HEK293 (cell line): ENCODE measurements at regions not wholly inside any gene's neighbourhood (a gene's known extent, or its start where the extent isn't known, plus 50 kb on each side); places are given as distances from the start of the nearest gene placed in this dataset.

Source experiments
- CTCF ChIA-PET: fragments of 350-600 bp; formaldehyde crosslinking; extraction: SDS; loops from one replicate; lab custom pipeline; 2021; ENCODE audit warnings: antibody characterized with exemption; lab: Yijun Ruan, JAX
- POLR2A ChIA-PET: fragments of 300-600 bp; formaldehyde crosslinking; extraction: SDS; loops from one replicate; lab custom pipeline; 2020; ENCODE audit warnings: antibody characterized with exemption, inconsistent platforms; lab: Yijun Ruan, JAX
- H3K27ac ChIP-seq: fragments of 200-500 bp; sonication (Bioruptor generic); 2 replicates; pipeline ENCODE4 v1.5.1; 2014; ENCODE audit warnings: low read depth, low read length, control low read depth, inconsistent platforms; ENCODE audit errors: extremely low read depth
- H3K36me3 ChIP-seq, 2 experiments: fragments of 200-500 bp in 1 of 2; sonication (Bioruptor generic) in 1 of 2; 1 replicate in 1 of 2; 2 replicates in 1 of 2; pipeline ENCODE4 v1.5.1; 2014 to 2017; ENCODE audit warnings: inconsistent platforms in 2 of 2, low read length in 2 of 2; ENCODE audit not compliant: control insufficient read depth in 2 of 2, insufficient read depth in 1 of 2
- H3K4me1 ChIP-seq: fragments of 200-500 bp; sonication (Bioruptor generic); 2 replicates; pipeline ENCODE4 v1.5.1; 2014; ENCODE audit warnings: mild to moderate bottlenecking, low read length, inconsistent platforms; ENCODE audit not compliant: control insufficient read depth, insufficient read depth
- H3K4me3 ChIP-seq: 2 replicates; pipeline ENCODE4 v1.5.1; 2011; ENCODE audit warnings: low read depth, mild to moderate bottlenecking, control low read depth, low read length, moderate library complexity
- H3K9me3 ChIP-seq: fragments of 200-500 bp; sonication (Bioruptor generic); 2 replicates; pipeline ENCODE4 v1.5.1; 2014; ENCODE audit warnings: low read depth, low read length, inconsistent platforms; ENCODE audit not compliant: control insufficient read depth, insufficient read depth
- AEBP2 ChIP-seq: fragments of 450-650 bp; formaldehyde crosslinking; IDR thresholded peaks from 2 replicates; pipeline ENCODE4 v1.5.1; 2016; ENCODE audit warnings: missing biosample characterization, missing genetic modification characterization, borderline replicate concordance
- BCL11A ChIP-seq: fragments of 450-650 bp; formaldehyde crosslinking; IDR thresholded peaks from 2 replicates; pipeline ENCODE4 v1.5.1; 2016; ENCODE audit warnings: low read depth, missing biosample characterization, missing genetic modification characterization
- GFI1B ChIP-seq: fragments of 450-650 bp; formaldehyde crosslinking; IDR thresholded peaks from 2 replicates; pipeline ENCODE4 v1.5.1; 2016; ENCODE audit warnings: missing biosample characterization, missing genetic modification characterization
- IKZF3 ChIP-seq: fragments of 450-650 bp; IDR thresholded peaks from 2 replicates; pipeline ENCODE4 v1.5.0; 2018; ENCODE audit warnings: missing biosample characterization, mild to moderate bottlenecking, missing genetic modification characterization, moderate library complexity
- KLF1 ChIP-seq: fragments of 450-650 bp; formaldehyde crosslinking; IDR thresholded peaks from 2 replicates; pipeline ENCODE4 v1.5.1; 2016; ENCODE audit warnings: missing biosample characterization, missing genetic modification characterization
- KLF7 ChIP-seq: fragments of 450-650 bp; formaldehyde crosslinking; IDR thresholded peaks from 2 replicates; pipeline ENCODE4 v1.5.1; 2016; ENCODE audit warnings: missing biosample characterization, missing genetic modification characterization, borderline replicate concordance
- MEIS1 ChIP-seq: sonication (generic); formaldehyde crosslinking; IDR thresholded peaks from 2 replicates; pipeline ENCODE4 v1.8.1; 2022; ENCODE audit warnings: missing genetic modification reagents, mild to moderate bottlenecking, borderline replicate concordance
- TCF7L2 ChIP-seq: IDR thresholded peaks from 2 replicates; pipeline ENCODE4 v1.6.1; 2011; ENCODE audit warnings: low read depth, mild to moderate bottlenecking, inconsistent platforms, low read length, moderate library complexity, borderline replicate concordance
- YY2 ChIP-seq: fragments of 450-650 bp; formaldehyde crosslinking; IDR thresholded peaks from 2 replicates; pipeline ENCODE4 v1.5.1; 2016; ENCODE audit warnings: missing biosample characterization, missing genetic modification characterization
- ZBTB17 ChIP-seq: fragments of 450-650 bp; formaldehyde crosslinking; IDR thresholded peaks from 2 replicates; pipeline ENCODE4 v1.5.1; 2016; ENCODE audit warnings: missing biosample characterization, missing genetic modification characterization
- ZBTB6 ChIP-seq: fragments of 450-650 bp; formaldehyde crosslinking; IDR thresholded peaks from 2 replicates; pipeline ENCODE4 v1.5.1; 2017; ENCODE audit warnings: missing biosample characterization, missing genetic modification characterization
- ZNF112 ChIP-seq: fragments of 450-650 bp; formaldehyde crosslinking; IDR thresholded peaks from 2 replicates; pipeline ENCODE4 v1.5.0; 2017; ENCODE audit warnings: missing biosample characterization, missing genetic modification characterization
- ZNF114 ChIP-seq: fragments of 450-650 bp; formaldehyde crosslinking; IDR thresholded peaks from 2 replicates; pipeline ENCODE4 v1.5.0; 2017; ENCODE audit warnings: missing biosample characterization, missing genetic modification characterization
- ZNF2 ChIP-seq: fragments of 450-650 bp; formaldehyde crosslinking; IDR thresholded peaks from 2 replicates; pipeline ENCODE4 v1.5.1; 2016; ENCODE audit warnings: missing biosample characterization, missing genetic modification characterization
- ZNF211 ChIP-seq: fragments of 450-650 bp; formaldehyde crosslinking; IDR thresholded peaks from 2 replicates; pipeline ENCODE4 v1.5.1; 2016; ENCODE audit warnings: low read depth, missing biosample characterization, missing genetic modification characterization
- ZNF24 ChIP-seq: fragments of 450-650 bp; formaldehyde crosslinking; IDR thresholded peaks from 2 replicates; pipeline ENCODE4 v1.5.1; 2016; ENCODE audit warnings: missing biosample characterization, missing genetic modification characterization
- ZNF248 ChIP-seq: fragments of 450-650 bp; formaldehyde crosslinking; IDR thresholded peaks from 2 replicates; pipeline ENCODE4 v1.5.1; 2017; ENCODE audit warnings: missing biosample characterization, missing genetic modification characterization
- ZNF280C ChIP-seq: fragments of 450-650 bp; formaldehyde crosslinking; IDR thresholded peaks from 2 replicates; pipeline ENCODE4 v1.5.1; 2016; ENCODE audit warnings: missing biosample characterization, missing genetic modification characterization
- ZNF302 ChIP-seq: fragments of 450-650 bp; formaldehyde crosslinking; IDR thresholded peaks from 2 replicates; pipeline ENCODE4 v1.5.1; 2016; ENCODE audit warnings: missing biosample characterization, missing genetic modification characterization, low read depth
- ZNF324 ChIP-seq: fragments of 450-650 bp; formaldehyde crosslinking; IDR thresholded peaks from 2 replicates; pipeline ENCODE4 v1.5.1; 2016; ENCODE audit warnings: missing biosample characterization, missing genetic modification characterization
- ZNF341 ChIP-seq: fragments of 450-650 bp; formaldehyde crosslinking; IDR thresholded peaks from 2 replicates; pipeline ENCODE4; 2016; ENCODE audit warnings: low read depth, missing biosample characterization, missing genetic modification characterization
- ZNF354C ChIP-seq: fragments of 450-650 bp; formaldehyde crosslinking; IDR thresholded peaks from 2 replicates; pipeline ENCODE4 v1.5.1; 2016; ENCODE audit warnings: missing biosample characterization, missing genetic modification characterization, low read depth, borderline replicate concordance
- ZNF501 ChIP-seq: fragments of 450-650 bp; formaldehyde crosslinking; IDR thresholded peaks from 2 replicates; pipeline ENCODE4 v1.5.1; 2016; ENCODE audit warnings: missing biosample characterization, missing genetic modification characterization
- ZNF596 ChIP-seq: fragments of 450-650 bp; IDR thresholded peaks from 2 replicates; pipeline ENCODE4 v1.5.0; 2018; ENCODE audit warnings: missing biosample characterization, mild to moderate bottlenecking, missing genetic modification characterization, moderate library complexity

GRCh38 chr3:80355144-80355543 lies 587.3 kb upstream of the ROBO1 start (continued):
- TF ChIP-seq GFI1B (tag by site-specific recombination) (no peak), ZNF112 (tag by site-specific recombination) (no peak), ZNF248 (tag by site-specific recombination) (no peak), ZNF280C (tag by site-specific recombination) (no peak), BCL11A (tag by site-specific recombination) (no peak)

- H3K27ac ChIP-seq, result no peak overlapping the region
- ChIA-PET CTCF (no interaction called here), POLR2A (no interaction called here)
- no peaks in the 10 kb centered on the region for H3K9me3 ChIP-seq
- no peaks in the 10 kb centered on the region for H3K36me3 ChIP-seq
- no peak overlapping the region for H3K4me3 ChIP-seq
- TF ChIP-seq ZNF2 (tag by site-specific recombination) (no peak), KLF1 (no peak), ZNF501 (tag by site-specific recombination) (no peak), ZNF596 (tag by site-specific recombination) (no peak), ZNF114 (tag by site-specific recombination) (no peak), ZNF302 (tag by site-specific recombination) (no peak), ZNF211 (no peak)
- H3K4me1 ChIP-seq, result no peaks in the 10 kb centered on the region
Measured at GRCh38 chr3:80351201-80351600, 583.4 kb upstream of the ROBO1 start.

GRCh38 chr3:80350771-80351170 lies 583.0 kb upstream of the ROBO1 start:
- no peaks in the 10 kb centered on the region for H3K4me1 ChIP-seq
- TF ChIP-seq ZNF324 (tag by site-specific recombination), result no peak
- no peak for TF ChIP-seq KLF7 (tag by site-specific recombination)
- TF ChIP-seq TCF7L2, result no peak
- no peak for TF ChIP-seq ZNF354C (tag by site-specific recombination)
- no peak for TF ChIP-seq ZNF341 (tag by site-specific recombination)
- TF ChIP-seq AEBP2 (tag by site-specific recombination), result no peak
- TF ChIP-seq YY2 (tag by site-specific recombination), result no peak
- POLR2A ChIA-PET, result no interaction called here

GRCh38 chr3:80338366-80338765 lies 570.6 kb upstream of the ROBO1 start:
- ChIA-PET POLR2A (no interaction called here), CTCF (no interaction called here)
- no peak overlapping the region for H3K4me3 ChIP-seq
- no peaks in the 10 kb centered on the region for H3K4me1 ChIP-seq
- no peak for TF ChIP-seq ZNF24
- no peak for TF ChIP-seq IKZF3
- TF ChIP-seq ZBTB6 (tag by site-specific recombination), result no peak
- no peak for TF ChIP-seq MEIS1 (CRISPR knock-in tag)
- no peak for TF ChIP-seq ZBTB17 (tag by site-specific recombination)
- H3K27ac ChIP-seq, result no peak overlapping the region
- no peaks in the 10 kb centered on the region for H3K36me3 ChIP-seq
- no peaks in the 10 kb centered on the region for H3K9me3 ChIP-seq

More at GRCh38 chr3:80350771-80351170, 583.0 kb upstream of the ROBO1 start:
- no peak overlapping the region for H3K27ac ChIP-seq
- H3K9me3 ChIP-seq, result no peaks in the 10 kb centered on the region
- CTCF ChIA-PET, result no interaction called here
- H3K4me3 ChIP-seq, result no peak overlapping the region
- no peaks in the 10 kb centered on the region for H3K36me3 ChIP-seq
